Nephron progenitor cell (in vitro differentiated cells): ENCODE measurements at regions not wholly inside any gene's neighbourhood (a gene's known extent, or its start where the extent isn't known, plus 50 kb on each side); places are given as distances from the start of the nearest gene placed in this dataset.

Experiments
- DNase-seq: peaks from one replicate; pipeline ENCODE4 v3.0.0; 2021
- H3K27ac Mint-ChIP-seq: 2 replicates; pipeline ENCODE4 v1.8.0; 2021; ENCODE audit warnings: mild to moderate bottlenecking, moderate library complexity, mixed read lengths
- H3K27me3 Mint-ChIP-seq: 2 replicates; pipeline ENCODE4 v1.8.0; 2021; ENCODE audit warnings: mild to moderate bottlenecking, low read depth, mixed read lengths; ENCODE audit not compliant: poor library complexity
- H3K36me3 Mint-ChIP-seq: 2 replicates; pipeline ENCODE4 v1.8.0; 2021; ENCODE audit warnings: low read depth, mixed read lengths
- H3K4me1 Mint-ChIP-seq: 2 replicates; pipeline ENCODE4 v1.8.0; 2021; ENCODE audit warnings: mixed read lengths
- H3K4me3 Mint-ChIP-seq: 2 replicates; pipeline ENCODE4 v1.8.0; 2021; ENCODE audit warnings: mild to moderate bottlenecking, moderate library complexity, mixed read lengths
- H3K9me3 Mint-ChIP-seq: 2 replicates; pipeline ENCODE4 v1.8.0; 2021; ENCODE audit warnings: mild to moderate bottlenecking, moderate library complexity, mixed read lengths
- CTCF ChIP-seq: fragments of 200-600 bp; sonication (generic); IDR thresholded peaks from 2 replicates; pipeline ENCODE4 v1.5.0; 2021; ENCODE audit warnings: antibody characterized with exemption

- Mint-ChIP-seq H3K27me3 (no peaks in the 10 kb centered on the region), H3K36me3 (no peaks in the 10 kb centered on the region), H3K4me1 (no peaks in the 10 kb centered on the region), H3K4me3 (no peak overlapping the region), H3K27ac (no peak overlapping the region), H3K9me3 (no peaks in the 10 kb centered on the region)
- no peak for DNase-seq
- TF ChIP-seq CTCF: no peak
Observed at GRCh38 chr2:59905731-59906130, 647.7 kb downstream of the BCL11A start.

DNA sequence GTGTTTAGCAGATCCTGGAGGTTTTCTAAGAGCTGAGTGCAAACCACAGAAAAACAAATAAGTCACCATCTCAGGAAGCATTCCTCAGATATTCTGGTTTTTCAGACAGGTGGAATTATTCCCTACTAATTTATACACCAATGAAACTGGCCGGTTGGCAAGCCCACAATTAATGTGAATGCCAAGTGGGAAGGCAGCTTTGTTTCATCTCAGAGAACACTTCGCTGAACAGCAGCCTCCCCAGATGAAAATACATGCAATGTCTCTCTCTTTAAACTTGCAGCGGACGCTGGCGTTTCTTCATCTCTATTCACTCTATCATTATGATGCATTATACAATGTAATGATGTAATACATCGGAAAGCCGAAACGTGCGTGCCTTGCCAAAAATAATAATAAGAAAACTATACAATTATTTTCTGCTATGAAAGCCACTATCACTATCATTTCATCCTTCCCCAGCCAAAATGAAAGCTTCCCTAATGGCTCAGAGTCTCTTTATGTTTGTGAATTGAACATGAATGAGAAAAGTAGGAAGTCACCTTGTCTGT is 649.4 kb downstream of the BCL11A start:
- no peaks in the 10 kb centered on the region for H3K9me3 Mint-ChIP-seq
- peaks cover 12% of the 10 kb centered on the region for H3K4me1 Mint-ChIP-seq
- peaks cover 2% of the 10 kb centered on the region for H3K27me3 Mint-ChIP-seq
- no peak for DNase-seq
- H3K27ac Mint-ChIP-seq: no peak overlapping the region
- no peak for TF ChIP-seq CTCF
- H3K4me3 Mint-ChIP-seq: no peak overlapping the region
- H3K36me3 Mint-ChIP-seq: no peaks in the 10 kb centered on the region

- H3K36me3 Mint-ChIP-seq: no peaks in the 10 kb centered on the region
- no peak overlapping the region for H3K27ac Mint-ChIP-seq
- no peak for DNase-seq
- peaks cover 5% of the 10 kb centered on the region for H3K27me3 Mint-ChIP-seq
- H3K9me3 Mint-ChIP-seq: no peaks in the 10 kb centered on the region
- H3K4me1 Mint-ChIP-seq: peaks cover 36% of the 10 kb centered on the region
- no peak for TF ChIP-seq CTCF
- no peak overlapping the region for H3K4me3 Mint-ChIP-seq
Observed at GRCh38 chr2:59900728-59901452, 652.6 kb downstream of the BCL11A start.

- Mint-ChIP-seq H3K36me3 (no peaks in the 10 kb centered on the region), H3K4me3 (no peak overlapping the region), H3K9me3 (no peaks in the 10 kb centered on the region), H3K27me3 (peaks cover 8% of the 10 kb centered on the region), H3K27ac (no peak overlapping the region), H3K4me1 (peaks cover 36% of the 10 kb centered on the region)
- DNase-seq: no peak
- no peak for TF ChIP-seq CTCF
Observed at GRCh38 chr2:59899692-59900091, 653.8 kb downstream of the BCL11A start.

DNA sequence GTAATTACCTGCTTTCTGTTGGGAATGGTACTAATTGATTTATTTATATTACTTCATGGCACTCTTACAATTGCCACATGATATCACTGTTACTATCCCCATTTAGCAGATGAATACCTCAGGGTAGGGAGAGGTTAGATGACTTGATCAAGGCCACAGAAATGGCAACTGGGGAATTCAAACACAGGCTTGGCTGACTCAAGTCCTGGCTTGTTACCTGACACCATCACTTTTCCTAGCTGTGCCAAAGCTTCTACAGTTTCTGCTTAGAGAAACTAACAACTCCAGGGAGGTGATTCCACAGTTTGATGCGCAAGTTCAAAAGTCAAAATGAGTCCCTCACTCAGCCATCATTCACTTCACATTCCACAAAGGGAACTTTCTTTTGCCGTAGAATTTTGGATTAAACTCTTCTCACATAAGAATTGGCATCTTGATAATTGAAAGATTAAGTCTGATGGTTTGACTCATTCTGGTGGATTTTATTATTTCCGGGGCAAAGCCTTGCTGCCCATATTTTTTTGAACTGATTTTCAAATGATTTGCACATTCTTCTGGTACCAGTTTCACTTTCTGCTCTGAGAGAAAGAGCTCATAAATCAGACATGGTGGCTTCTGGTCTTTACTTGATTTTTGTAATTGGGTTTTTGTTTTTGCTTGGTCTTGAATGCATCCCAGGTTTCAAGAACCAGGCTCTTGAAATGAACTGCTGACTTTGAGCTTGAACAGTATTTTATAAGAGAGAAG is 656.8 kb downstream of the BCL11A start:
- DNase-seq: no peak
- no peak for TF ChIP-seq CTCF
- Mint-ChIP-seq H3K27ac (peak overlapping the region; percentile 10), H3K36me3 (no peaks in the 10 kb centered on the region), H3K9me3 (no peaks in the 10 kb centered on the region), H3K4me1 (peaks cover 36% of the 10 kb centered on the region), H3K4me3 (no peak overlapping the region), H3K27me3 (peaks cover 8% of the 10 kb centered on the region)
